GM12878 (cell line): ENCODE measurements at regions not wholly inside any gene's neighbourhood (a gene's known extent, or its start where the extent isn't known, plus 50 kb on each side); places are given as distances from the start of the nearest gene placed in this dataset.

Experiments
- ATAC-seq: fragments of 200-7000 bp; cut with Tn5 transposase; 3 replicates; pipeline ENCODE4 v1.9.1; 2020; ENCODE audit warnings: mild to moderate bottlenecking, moderate library complexity
- BruUV-seq: library from RNA; stranded (reverse); fragments of 400-500 nt; replicated peaks from 2 replicates; lab custom pipeline; 2021; lab: Mats Ljungman, UMichigan
- CTCF ChIA-PET: fragments of 300-600 bp; sonication (Branson Sonifier 250); formaldehyde crosslinking; extraction: SDS; loops from one replicate; lab custom pipeline; 2021; ENCODE audit warnings: inconsistent platforms; lab: Yijun Ruan, JAX
- POLR2A ChIA-PET: fragments of 350-600 bp; formaldehyde crosslinking; extraction: SDS; loops from one replicate; lab custom pipeline; 2021; ENCODE audit warnings: inconsistent platforms; lab: Charles Lee
- RAD21 ChIA-PET: fragments of 300-600 bp; sonication (Branson Sonifier 250); formaldehyde crosslinking; loops from one replicate; lab custom pipeline; 2023; ENCODE audit warnings: antibody characterized with exemption; ENCODE audit not compliant: unreplicated experiment; lab: Charles Lee
- SMC1A ChIA-PET: fragments of 300-600 bp; sonication (Branson Sonifier 250); formaldehyde crosslinking; loops from one replicate; lab custom pipeline; 2023; ENCODE audit not compliant: unreplicated experiment, uncharacterized antibody; lab: Charles Lee
- DNase-seq: peaks from one replicate; pipeline ENCODE4 v3.0.0-alpha.2; 2011; ENCODE audit warnings: low read depth, low spot score
- FAIRE-seq: peaks from 3 replicates; lab custom pipeline; 2011; peaks lifted over from hg19 to GRCh38; lab: Jason Lieb, UNC
- H2AFZ ChIP-seq: 2 replicates; pipeline ENCODE4 v1.6.0; 2011; ENCODE audit warnings: low read depth, low read length, control low read depth; ENCODE audit not compliant: control insufficient read depth
- H3K27ac ChIP-seq: 2 replicates; pipeline ENCODE4 v1.5.1; 2011; ENCODE audit warnings: control low read depth; ENCODE audit not compliant: control insufficient read depth, insufficient read depth
- H3K27me3 ChIP-seq, 2 experiments: replicated peaks in 1 of 2; 2 replicates each; pipeline versions ENCODE4 v1.6.0 to v1.6.1; 2011; ENCODE audit warnings: low read length in 1 of 2; ENCODE audit not compliant: control insufficient read depth in 2 of 2, insufficient read depth in 2 of 2
- H3K36me3 ChIP-seq, 2 experiments: 2 replicates each; pipeline ENCODE4 v1.5.1; 2011; ENCODE audit warnings: low read length in 1 of 2; ENCODE audit not compliant: control insufficient read depth in 2 of 2, insufficient read depth in 2 of 2
- H3K4me1 ChIP-seq: 2 replicates; pipeline ENCODE4 v1.6.1; 2011; ENCODE audit warnings: mild to moderate bottlenecking, low read length, moderate library complexity, mixed read lengths; ENCODE audit not compliant: control insufficient read depth, insufficient read depth
- H3K4me2 ChIP-seq: 2 replicates; pipeline ENCODE4 v1.6.0; 2011; ENCODE audit warnings: control low read depth; ENCODE audit not compliant: control insufficient read depth, insufficient read depth
- H3K4me3 ChIP-seq: fragments of 200-600 bp; sonication (generic); 2 replicates; pipeline ENCODE4 v1.5.1; 2016
- H3K79me2 ChIP-seq: 2 replicates; pipeline ENCODE4 v1.6.0; 2011; ENCODE audit warnings: low read length; ENCODE audit not compliant: control insufficient read depth, insufficient read depth
- H3K9ac ChIP-seq: 2 replicates; pipeline ENCODE4 v1.8.0; 2011; ENCODE audit warnings: low read length, control low read depth, mixed read lengths; ENCODE audit not compliant: control insufficient read depth, insufficient read depth
- H3K9me3 ChIP-seq: replicated peaks from 3 replicates; pipeline ENCODE4 v1.5.1; 2011; ENCODE audit warnings: mild to moderate bottlenecking, low read length; ENCODE audit not compliant: control insufficient read depth, insufficient read depth
- H4K20me1 ChIP-seq: 2 replicates; pipeline ENCODE4 v1.6.0; 2011; ENCODE audit not compliant: control insufficient read depth, insufficient read depth
- ATF7 ChIP-seq: fragments of 450-650 bp; IDR thresholded peaks from 2 replicates; pipeline ENCODE4 v1.6.1; 2016; ENCODE audit warnings: low read depth, mild to moderate bottlenecking
- CTCF ChIP-seq, 3 experiments: IDR thresholded peaks in 2 of 3; conservative IDR thresholded peaks in 1 of 3; 2 replicates each; pipeline ENCODE4 v1.5.1; 2011; ENCODE audit warnings: low read depth in 3 of 3, low read length in 3 of 3, mild to moderate bottlenecking in 3 of 3, control low read depth in 2 of 3, moderate library complexity in 2 of 3, inconsistent platforms in 1 of 3, mixed read lengths in 1 of 3; ENCODE audit not compliant: control insufficient read depth in 2 of 3, insufficient read depth in 1 of 3; ENCODE audit errors: extremely low read depth in 1 of 3
- FOXK2 ChIP-seq: fragments of 450-650 bp; IDR thresholded peaks from 2 replicates; pipeline ENCODE4 v1.6.1; 2017; ENCODE audit warnings: mild to moderate bottlenecking, moderate library complexity
- IKZF1 ChIP-seq: fragments of 450-650 bp; conservative IDR thresholded peaks from 2 replicates; pipeline ENCODE4 v1.6.1; 2017; ENCODE audit warnings: antibody characterized with exemption, mild to moderate bottlenecking
- MEF2B ChIP-seq: fragments of 450-650 bp; IDR thresholded peaks from 2 replicates; pipeline ENCODE4 v1.6.1; 2018; ENCODE audit warnings: mild to moderate bottlenecking, moderate library complexity; ENCODE audit not compliant: partially characterized antibody, poor library complexity, severe bottlenecking
- NFIC ChIP-seq: IDR thresholded peaks from 2 replicates; pipeline ENCODE4 v1.6.1; 2012; ENCODE audit warnings: low read depth, mild to moderate bottlenecking, inconsistent platforms, low read length, moderate library complexity
- NR2F1 ChIP-seq: fragments of 450-650 bp; conservative IDR thresholded peaks from 2 replicates; pipeline ENCODE4 v1.6.1; 2017; ENCODE audit warnings: mild to moderate bottlenecking
- PBX3 ChIP-seq: IDR thresholded peaks from 2 replicates; pipeline ENCODE4 v1.6.1; 2011; ENCODE audit warnings: mild to moderate bottlenecking, low read depth, low read length, moderate library complexity; ENCODE audit not compliant: insufficient replicate concordance
- PKNOX1 ChIP-seq: fragments of 450-650 bp; IDR thresholded peaks from 2 replicates; pipeline ENCODE4 v1.6.1; 2016; ENCODE audit warnings: mild to moderate bottlenecking
- PML ChIP-seq: IDR thresholded peaks from 2 replicates; pipeline ENCODE4 v1.6.1; 2012; ENCODE audit warnings: low read length, inconsistent platforms
- POLR2A ChIP-seq: IDR thresholded peaks from 2 replicates; pipeline ENCODE4 v1.6.1; 2011; ENCODE audit warnings: low read depth, mild to moderate bottlenecking, low read length
- POLR2AphosphoS5 ChIP-seq: IDR thresholded peaks from 2 replicates; pipeline ENCODE4 v1.6.1; 2011; ENCODE audit warnings: mild to moderate bottlenecking, low read length, inconsistent platforms
- RFX5 ChIP-seq: IDR thresholded peaks from 2 replicates; pipeline ENCODE4 v1.6.1; 2011; ENCODE audit warnings: low read depth, low read length, improper control_type of control experiment
- SREBF2 ChIP-seq: IDR thresholded peaks from 2 replicates; pipeline ENCODE4 v1.6.1; 2012; ENCODE audit warnings: mild to moderate bottlenecking, low read length
- STAT1 ChIP-seq: fragments of 450-650 bp; conservative IDR thresholded peaks from 2 replicates; pipeline ENCODE4 v1.6.1; 2014; ENCODE audit warnings: antibody characterized with exemption, mild to moderate bottlenecking
- ZNF274 ChIP-seq: IDR thresholded peaks from one replicate; pipeline ENCODE4 v1.8.0; 2011; ENCODE audit not compliant: insufficient read length, insufficient read depth
- ZNF687 ChIP-seq: fragments of 450-650 bp; IDR thresholded peaks from 2 replicates; pipeline ENCODE4 v1.6.1; 2017; ENCODE audit warnings: mild to moderate bottlenecking, moderate library complexity
- ZSCAN29 ChIP-seq: fragments of 450-650 bp; IDR thresholded peaks from 2 replicates; pipeline ENCODE4 v1.6.1; 2017; ENCODE audit warnings: mild to moderate bottlenecking, moderate library complexity
- WGBS: methylation state at CpG from one replicate; pipeline ENCODE4 v1.1.6; 2016; ENCODE audit warnings: low lambda C conversion rate; ENCODE audit not compliant: insufficient replicate concordance, insufficient coverage; ENCODE audit errors: missing lambda C conversion rate; 5-methylcytosine and 5-hydroxymethylcytosine counted together
- in situ Hi-C: fragments of 300-500 bp; cut with MboI; formaldehyde crosslinking; loops from 9 replicates; pipeline ENCODE4 v1.14.3; 2018; ENCODE audit warnings: mixed read lengths
- intact Hi-C: fragments of 100-400 bp; cut with micrococcal nuclease; formaldehyde crosslinking; loops from one replicate; pipeline ENCODE4 v1.14.2; 2022; ENCODE audit not compliant: unreplicated experiment

GRCh38 chr2:191617575-191617974 is 60.4 kb upstream of the NABP1 start:
- POLR2A ChIA-PET = interaction anchor here (0.6 to 10.3 kb wide), 8 partner anchors 9 to 734 kb away, joined by 3 to 102 read pairs (median 4); partner anchors contain the start of gene NABP1
- peak; percentile 76 for DNase-seq
- Histone ChIP-seq H3K79me2 (no peaks in the 10 kb centered on the region), H3K9me3 (no peaks in the 10 kb centered on the region), H3K4me1 (peaks cover 13% of the 10 kb centered on the region), H4K20me1 (no peaks in the 10 kb centered on the region), H3K4me3 (no peak overlapping the region), H3K9ac (no peak overlapping the region), H3K27ac (peak overlapping the region; percentile 26; the same call in 1 of the 2 replicates), H3K4me2 (peak overlapping the region; percentile 32), H3K27me3 (no peaks in the 10 kb centered on the region), H3K36me3 (no peaks in the 10 kb centered on the region), H2AFZ (peak overlapping the region; percentile 52; the same call in 1 of the 2 replicates)
- CTCF ChIA-PET = interaction anchor here (0.6 to 2.0 kb wide), 14 partner anchors 11 to 453 kb away, joined by 3 to 9 read pairs (median 4); no protein-coding TSS in a partner anchor
- RAD21 ChIA-PET = interaction anchor here (0.8 to 6.3 kb wide), 14 partner anchors 11 to 253 kb away, joined by 3 to 52 read pairs (median 4); partner anchors contain the start of gene NABP1
- no TSS peak for BruUV-seq
- FAIRE-seq = peak; percentile 95
- SMC1A ChIA-PET = interaction anchor here (0.6 to 10.2 kb wide), 13 partner anchors 13 to 109 kb away, joined by 3 to 136 read pairs (median 8); partner anchors contain the start of gene NABP1
- ATAC-seq = peak; percentile 88
- in situ Hi-C loops (no loop called here), intact Hi-C loops (loop anchor here (1.0 to 5.0 kb wide), 3 partner anchors 34 to 61 kb away; partner anchors contain the start of gene NABP1)
- WGBS = 0% methylated on average over 4 of the region's 4 CpGs
- peak; percentile 96 for TF ChIP-seq PKNOX1
- no peak for TF ChIP-seq FOXK2
- TF ChIP-seq ZSCAN29 = no peak
- TF ChIP-seq RFX5 = peak; percentile 53; the same call in 1 of the 2 replicates
- TF ChIP-seq PML = peak; percentile 40; the same call in 1 of the 2 replicates
- TF ChIP-seq ZNF687 = no peak
- TF ChIP-seq IKZF1 = peak; percentile 89
- no peak for TF ChIP-seq POLR2AphosphoS5
- no peak for TF ChIP-seq POLR2A
- no peak for TF ChIP-seq CTCF (IDR thresholded peaks at IDR 0.05 in 2 of 3, conservative IDR thresholded peaks at IDR 0.05 in 1 of 3; ENCODE audit: control insufficient read depth in 2 of 3, extremely low read depth in 1 of 3, insufficient read depth in 1 of 3, low read depth in 3 of 3, low read length in 3 of 3)
- peak; percentile 79 for TF ChIP-seq PBX3
- peak; percentile 89 for TF ChIP-seq NFIC
- TF ChIP-seq ATF7 = peak; percentile 91
- TF ChIP-seq NR2F1 = peak; percentile 85
- TF ChIP-seq MEF2B = peak; percentile 21
- no peak for TF ChIP-seq ZNF274
- TF ChIP-seq SREBF2 = no peak
- no peak for TF ChIP-seq STAT1
